ENCODE measurements at regions not wholly inside any gene's neighbourhood (a gene's known extent, or its start where the extent isn't known, plus 50 kb on each side); places are given as distances from the start of the nearest gene placed in this dataset.

GRCh38 chr6:145445674-145446073 lies 289.6 kb downstream of the EPM2A start:
- DNase-seq (ENCODE audit: low read depth, low spot score): no peak
- H3K9me3 ChIP-seq (ENCODE audit: control insufficient read depth, insufficient read depth, low read length): no peaks in the 10 kb centered on the region
- no peak overlapping the region for H3K4me3 ChIP-seq (ENCODE audit: low read depth, low read length)
- no peak overlapping the region for H3K27ac ChIP-seq (ENCODE audit: low read depth, low read length)
- TF ChIP-seq CTCF (IDR thresholded peaks at IDR 0.05; ENCODE audit: low read depth, low read length): no peak
- POLR2A ChIA-PET: no interaction called here
- H3K27me3 ChIP-seq (ENCODE audit: control insufficient read depth, insufficient read depth, low read length): no peaks in the 10 kb centered on the region
- CTCF ChIA-PET: no interaction called here

GRCh38 chr6:145451029-145451428 lies 284.3 kb downstream of the EPM2A start:
- no peak overlapping the region for H3K27ac ChIP-seq (ENCODE audit: low read depth, low read length)
- no peak overlapping the region for H3K4me3 ChIP-seq (ENCODE audit: low read depth, low read length)
- H3K9me3 ChIP-seq (ENCODE audit: control insufficient read depth, insufficient read depth, low read length): no peaks in the 10 kb centered on the region
- ChIA-PET POLR2A (no interaction called here), CTCF (no interaction called here)
- H3K27me3 ChIP-seq (ENCODE audit: control insufficient read depth, insufficient read depth, low read length): no peaks in the 10 kb centered on the region
- no peak for DNase-seq (ENCODE audit: low read depth, low spot score)
- TF ChIP-seq CTCF (IDR thresholded peaks at IDR 0.05; ENCODE audit: low read depth, low read length): no peak

- Histone ChIP-seq H3K27ac (ENCODE audit: low read depth, low read length) (no peak overlapping the region), H3K9me3 (ENCODE audit: control insufficient read depth, insufficient read depth, low read length) (no peaks in the 10 kb centered on the region), H3K27me3 (ENCODE audit: control insufficient read depth, insufficient read depth, low read length) (no peaks in the 10 kb centered on the region), H3K4me3 (ENCODE audit: low read depth, low read length) (no peak overlapping the region)
- TF ChIP-seq CTCF (IDR thresholded peaks at IDR 0.05; ENCODE audit: low read depth, low read length): peak; percentile 49
- no peak for DNase-seq (ENCODE audit: low read depth, low spot score)
- ChIA-PET CTCF (interaction anchor here (0.7 to 1.2 kb wide), 2 partner anchors 21 to 183 kb away, joined by 3 to 6 read pairs; no protein-coding TSS in a partner anchor), POLR2A (no interaction called here)
These were observed 281.9 kb downstream of the EPM2A start for GRCh38 chr6:145453376-145453775.

GRCh38 chr6:145454006-145454405 lies 281.3 kb downstream of the EPM2A start:
- Histone ChIP-seq H3K4me3 (ENCODE audit: low read depth, low read length) (no peak overlapping the region), H3K9me3 (ENCODE audit: control insufficient read depth, insufficient read depth, low read length) (no peaks in the 10 kb centered on the region), H3K27me3 (ENCODE audit: control insufficient read depth, insufficient read depth, low read length) (no peaks in the 10 kb centered on the region), H3K27ac (ENCODE audit: low read depth, low read length) (no peak overlapping the region)
- ChIA-PET POLR2A (no interaction called here), CTCF (interaction anchor here (0.7 to 1.2 kb wide), 2 partner anchors 21 to 184 kb away, joined by 3 to 6 read pairs; no protein-coding TSS in a partner anchor)
- TF ChIP-seq CTCF (IDR thresholded peaks at IDR 0.05; ENCODE audit: low read depth, low read length): no peak
- DNase-seq (ENCODE audit: low read depth, low spot score): no peak

GRCh38 chr6:145457556-145457955 lies 277.8 kb downstream of the EPM2A start:
- H3K27ac ChIP-seq (ENCODE audit: low read depth, low read length): no peak overlapping the region
- H3K4me3 ChIP-seq (ENCODE audit: low read depth, low read length): no peak overlapping the region
- CTCF ChIA-PET: no interaction called here
- POLR2A ChIA-PET: no interaction called here
- no peaks in the 10 kb centered on the region for H3K27me3 ChIP-seq (ENCODE audit: control insufficient read depth, insufficient read depth, low read length)
- no peak for DNase-seq (ENCODE audit: low read depth, low spot score)
- H3K9me3 ChIP-seq (ENCODE audit: control insufficient read depth, insufficient read depth, low read length): no peaks in the 10 kb centered on the region
- TF ChIP-seq CTCF (IDR thresholded peaks at IDR 0.05; ENCODE audit: low read depth, low read length): no peak

All from AG04450 (cell line).